GM12878 (cell line): ENCODE measurements at regions not wholly inside any gene's neighbourhood (a gene's known extent, or its start where the extent isn't known, plus 50 kb on each side); places are given as distances from the start of the nearest gene placed in this dataset.

Experiments used
- ATAC-seq: fragments of 200-7000 bp; cut with Tn5 transposase; 3 replicates; pipeline ENCODE4 v1.9.1; 2020; ENCODE audit warnings: mild to moderate bottlenecking, moderate library complexity
- BruUV-seq: library from RNA; stranded (reverse); fragments of 400-500 nt; replicated peaks from 2 replicates; lab custom pipeline; 2021; lab: Mats Ljungman, UMichigan
- CTCF ChIA-PET: fragments of 300-600 bp; sonication (Branson Sonifier 250); formaldehyde crosslinking; extraction: SDS; loops from one replicate; lab custom pipeline; 2021; ENCODE audit warnings: inconsistent platforms; lab: Yijun Ruan, JAX
- POLR2A ChIA-PET: fragments of 350-600 bp; formaldehyde crosslinking; extraction: SDS; loops from one replicate; lab custom pipeline; 2021; ENCODE audit warnings: inconsistent platforms; lab: Charles Lee
- RAD21 ChIA-PET: fragments of 300-600 bp; sonication (Branson Sonifier 250); formaldehyde crosslinking; loops from one replicate; lab custom pipeline; 2023; ENCODE audit warnings: antibody characterized with exemption; ENCODE audit not compliant: unreplicated experiment; lab: Charles Lee
- SMC1A ChIA-PET: fragments of 300-600 bp; sonication (Branson Sonifier 250); formaldehyde crosslinking; loops from one replicate; lab custom pipeline; 2023; ENCODE audit not compliant: unreplicated experiment, uncharacterized antibody; lab: Charles Lee
- DNase-seq: peaks from one replicate; pipeline ENCODE4 v3.0.0-alpha.2; 2011; ENCODE audit warnings: low read depth, low spot score
- FAIRE-seq: peaks from 3 replicates; lab custom pipeline; 2011; peaks lifted over from hg19 to GRCh38; lab: Jason Lieb, UNC
- H2AFZ ChIP-seq: 2 replicates; pipeline ENCODE4 v1.6.0; 2011; ENCODE audit warnings: low read depth, low read length, control low read depth; ENCODE audit not compliant: control insufficient read depth
- H3K27ac ChIP-seq: 2 replicates; pipeline ENCODE4 v1.5.1; 2011; ENCODE audit warnings: control low read depth; ENCODE audit not compliant: control insufficient read depth, insufficient read depth
- H3K27me3 ChIP-seq, 2 experiments: replicated peaks in 1 of 2; 2 replicates each; pipeline versions ENCODE4 v1.6.0 to v1.6.1; 2011; ENCODE audit warnings: low read length in 1 of 2; ENCODE audit not compliant: control insufficient read depth in 2 of 2, insufficient read depth in 2 of 2
- H3K36me3 ChIP-seq, 2 experiments: 2 replicates each; pipeline ENCODE4 v1.5.1; 2011; ENCODE audit warnings: low read length in 1 of 2; ENCODE audit not compliant: control insufficient read depth in 2 of 2, insufficient read depth in 2 of 2
- H3K4me1 ChIP-seq: 2 replicates; pipeline ENCODE4 v1.6.1; 2011; ENCODE audit warnings: mild to moderate bottlenecking, low read length, moderate library complexity, mixed read lengths; ENCODE audit not compliant: control insufficient read depth, insufficient read depth
- H3K4me2 ChIP-seq: 2 replicates; pipeline ENCODE4 v1.6.0; 2011; ENCODE audit warnings: control low read depth; ENCODE audit not compliant: control insufficient read depth, insufficient read depth
- H3K4me3 ChIP-seq: fragments of 200-600 bp; sonication (generic); 2 replicates; pipeline ENCODE4 v1.5.1; 2016
- H3K79me2 ChIP-seq: 2 replicates; pipeline ENCODE4 v1.6.0; 2011; ENCODE audit warnings: low read length; ENCODE audit not compliant: control insufficient read depth, insufficient read depth
- H3K9ac ChIP-seq: 2 replicates; pipeline ENCODE4 v1.8.0; 2011; ENCODE audit warnings: low read length, control low read depth, mixed read lengths; ENCODE audit not compliant: control insufficient read depth, insufficient read depth
- H3K9me3 ChIP-seq: replicated peaks from 3 replicates; pipeline ENCODE4 v1.5.1; 2011; ENCODE audit warnings: mild to moderate bottlenecking, low read length; ENCODE audit not compliant: control insufficient read depth, insufficient read depth
- H4K20me1 ChIP-seq: 2 replicates; pipeline ENCODE4 v1.6.0; 2011; ENCODE audit not compliant: control insufficient read depth, insufficient read depth
- CHD2 ChIP-seq: IDR thresholded peaks from 2 replicates; pipeline ENCODE4 v1.6.1; 2011; ENCODE audit warnings: low read depth, low read length, improper control_type of control experiment, borderline replicate concordance
- CREB1 ChIP-seq: IDR thresholded peaks from 2 replicates; pipeline ENCODE4 v1.6.1; 2012; ENCODE audit warnings: low read depth, mild to moderate bottlenecking, inconsistent platforms
- E2F8 ChIP-seq: fragments of 450-650 bp; IDR thresholded peaks from 2 replicates; pipeline ENCODE4 v1.6.1; 2018; ENCODE audit warnings: mild to moderate bottlenecking, low read depth, moderate library complexity; ENCODE audit not compliant: partially characterized antibody
- ESRRA ChIP-seq: IDR thresholded peaks from 2 replicates; pipeline ENCODE4 v1.6.1; 2012; ENCODE audit warnings: mild to moderate bottlenecking, low read length, improper control_type of control experiment
- IKZF1 ChIP-seq: fragments of 450-650 bp; conservative IDR thresholded peaks from 2 replicates; pipeline ENCODE4 v1.6.1; 2017; ENCODE audit warnings: antibody characterized with exemption, mild to moderate bottlenecking
- IRF3 ChIP-seq: fragments of 450-650 bp; IDR thresholded peaks from 2 replicates; pipeline ENCODE4 v1.6.1; 2014; ENCODE audit warnings: mild to moderate bottlenecking
- MXI1 ChIP-seq: fragments of 150-350 bp; IDR thresholded peaks from 2 replicates; pipeline ENCODE4 v1.6.1; 2011; ENCODE audit warnings: low read depth, mild to moderate bottlenecking, inconsistent platforms, low read length, improper control_type of control experiment
- NFYA ChIP-seq: IDR thresholded peaks from 2 replicates; pipeline ENCODE4 v1.6.1; 2011; ENCODE audit warnings: low read depth, mild to moderate bottlenecking, low read length, improper control_type of control experiment, borderline replicate concordance
- PKNOX1 ChIP-seq: fragments of 450-650 bp; IDR thresholded peaks from 2 replicates; pipeline ENCODE4 v1.6.1; 2016; ENCODE audit warnings: mild to moderate bottlenecking
- USF1 ChIP-seq: IDR thresholded peaks from 2 replicates; pipeline ENCODE4 v1.6.1; 2011; ENCODE audit warnings: borderline replicate concordance, low read depth, mild to moderate bottlenecking, moderate library complexity, mixed read lengths, low read length; ENCODE audit not compliant: insufficient read depth; ENCODE audit errors: extremely low read length
- WGBS: methylation state at CpG from one replicate; pipeline ENCODE4 v1.1.6; 2016; ENCODE audit warnings: low lambda C conversion rate; ENCODE audit not compliant: insufficient replicate concordance, insufficient coverage; ENCODE audit errors: missing lambda C conversion rate; 5-methylcytosine and 5-hydroxymethylcytosine counted together
- in situ Hi-C: fragments of 300-500 bp; cut with MboI; formaldehyde crosslinking; loops from 9 replicates; pipeline ENCODE4 v1.14.3; 2018; ENCODE audit warnings: mixed read lengths
- intact Hi-C: fragments of 100-400 bp; cut with micrococcal nuclease; formaldehyde crosslinking; loops from one replicate; pipeline ENCODE4 v1.14.2; 2022; ENCODE audit not compliant: unreplicated experiment

DNA sequence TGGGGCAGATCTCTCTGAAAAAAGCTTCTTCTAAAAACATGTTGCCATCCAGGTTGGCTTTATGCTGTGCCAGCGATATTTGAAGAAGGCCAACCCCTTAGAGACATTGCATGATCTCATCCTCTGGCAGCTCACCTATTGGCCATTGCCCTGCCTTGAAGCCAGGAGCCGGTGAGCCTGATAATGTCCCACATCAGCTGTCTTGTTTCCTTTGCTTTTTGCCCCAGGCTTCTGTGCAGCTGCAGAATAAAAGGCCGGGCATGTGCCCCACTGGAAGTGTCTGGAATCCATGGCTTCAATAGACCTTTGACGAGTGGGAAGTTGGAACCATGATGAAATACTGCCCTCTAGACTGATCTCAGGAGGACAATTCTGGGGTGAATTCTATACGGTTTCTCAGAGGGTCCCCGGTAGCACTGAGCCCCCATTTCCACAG is 523.5 kb upstream of the ZEB2 start:
- Histone ChIP-seq H3K4me2 (no peak overlapping the region), H3K27me3 (no peaks in the 10 kb centered on the region), H3K79me2 (no peaks in the 10 kb centered on the region), H3K9ac (no peak overlapping the region), H2AFZ (no peak overlapping the region), H3K9me3 (no peaks in the 10 kb centered on the region), H3K4me1 (no peaks in the 10 kb centered on the region), H3K4me3 (no peak overlapping the region), H3K27ac (no peak overlapping the region), H4K20me1 (no peaks in the 10 kb centered on the region), H3K36me3 (no peaks in the 10 kb centered on the region)
- no peak for TF ChIP-seq PKNOX1
- no peak for TF ChIP-seq MXI1
- TF ChIP-seq NFYA, result no peak
- TF ChIP-seq CHD2, result no peak
- TF ChIP-seq E2F8, result no peak
- TF ChIP-seq CREB1, result no peak
- TF ChIP-seq ESRRA, result no peak
- no peak for TF ChIP-seq IRF3
- no peak for TF ChIP-seq IKZF1
- no peak for TF ChIP-seq USF1
- ChIA-PET POLR2A (no interaction called here), CTCF (interaction anchor here (0.6 kb wide), 1 partner anchor 177 kb away, joined by 3 read pairs; no protein-coding TSS in a partner anchor), RAD21 (no interaction called here), SMC1A (no interaction called here)
- no TSS peak for BruUV-seq
- in situ Hi-C loops (no loop called here), intact Hi-C loops (no loop called here)
- no peak for FAIRE-seq
- no peak for DNase-seq
- 57% methylated on average over 6 of the region's 6 CpGs for WGBS
- ATAC-seq, result no peak
